ENCODE measurements at regions not wholly inside any gene's neighbourhood (a gene's known extent, or its start where the extent isn't known, plus 50 kb on each side); places are given as distances from the start of the nearest gene placed in this dataset.
"Not testable (repeated sequence)": the region's sequence is repeated elsewhere in the genome, so short reads cannot be mapped to it uniquely, and the experiment has no call there.

- no peak for DNase-seq
Observed at GRCh38 chr9:135370411-135371375, 108.9 kb upstream of the PPP1R26 start.

DNA sequence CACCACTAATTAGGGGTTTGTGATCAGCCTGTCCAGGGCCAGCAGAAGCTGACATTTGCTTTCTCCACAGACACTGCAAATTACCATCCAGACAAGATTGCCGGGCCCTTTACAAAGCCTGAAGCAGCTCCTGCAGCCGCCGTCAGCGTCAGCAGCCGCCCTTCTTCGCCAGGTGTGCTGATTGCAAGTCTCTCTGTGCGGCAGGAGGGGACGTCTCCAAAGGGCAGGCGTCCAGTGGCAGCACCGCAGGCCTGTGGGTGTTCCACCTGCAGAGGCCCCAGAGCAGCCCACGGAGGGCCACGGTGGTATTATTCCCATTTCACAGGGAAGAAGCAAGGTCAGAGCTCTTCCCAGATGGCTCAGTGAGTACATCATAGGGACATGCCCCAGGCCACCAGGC, 108.0 kb upstream of the PPP1R26 start:
- no peak for DNase-seq

DNA sequence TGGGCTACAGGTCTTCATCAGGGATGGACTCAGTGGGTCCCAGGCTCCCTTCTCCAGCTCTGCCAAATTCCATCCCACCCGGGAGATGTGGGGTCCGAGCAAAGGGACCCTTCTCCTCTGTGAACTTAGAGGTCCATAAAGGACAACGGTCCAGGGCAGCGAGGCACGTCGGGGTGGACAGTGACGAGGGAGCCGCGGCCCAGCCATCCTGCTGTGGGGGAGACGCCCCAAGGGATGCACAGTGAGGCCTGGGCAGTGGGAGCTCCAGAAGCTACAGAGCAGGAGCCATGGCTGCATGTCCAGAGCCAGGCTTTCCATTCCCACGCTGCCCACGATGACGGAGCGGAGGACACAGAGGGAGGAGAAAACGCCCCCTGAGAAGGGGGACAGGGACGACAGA, 107.5 kb upstream of the PPP1R26 start:
- DNase-seq: no peak

- no peak for DNase-seq
Observed at GRCh38 chr9:135372501-135373008, 107.0 kb upstream of the PPP1R26 start.

- no peak for DNase-seq
Observed at GRCh38 chr9:135373151-135373685, 106.4 kb upstream of the PPP1R26 start.

- DNase-seq: no peak
Observed at GRCh38 chr9:135373820-135374219, 105.8 kb upstream of the PPP1R26 start.

GRCh38 chr9:135374591-135374990, 105.0 kb upstream of the PPP1R26 start:
- no peak for DNase-seq

GRCh38 chr9:135375001-135375400, 104.6 kb upstream of the PPP1R26 start:
- DNase-seq: no peak

- no peak for DNase-seq
Observed at GRCh38 chr9:135376511-135377265, 102.9 kb upstream of the PPP1R26 start.

- DNase-seq: no peak
Observed at GRCh38 chr9:135377431-135377830, 102.2 kb upstream of the PPP1R26 start.

GRCh38 chr9:135378751-135379150, 100.8 kb upstream of the PPP1R26 start:
- no peak for DNase-seq

GRCh38 chr9:135379540-135380267, 99.9 kb upstream of the PPP1R26 start:
- no peak for DNase-seq

DNA sequence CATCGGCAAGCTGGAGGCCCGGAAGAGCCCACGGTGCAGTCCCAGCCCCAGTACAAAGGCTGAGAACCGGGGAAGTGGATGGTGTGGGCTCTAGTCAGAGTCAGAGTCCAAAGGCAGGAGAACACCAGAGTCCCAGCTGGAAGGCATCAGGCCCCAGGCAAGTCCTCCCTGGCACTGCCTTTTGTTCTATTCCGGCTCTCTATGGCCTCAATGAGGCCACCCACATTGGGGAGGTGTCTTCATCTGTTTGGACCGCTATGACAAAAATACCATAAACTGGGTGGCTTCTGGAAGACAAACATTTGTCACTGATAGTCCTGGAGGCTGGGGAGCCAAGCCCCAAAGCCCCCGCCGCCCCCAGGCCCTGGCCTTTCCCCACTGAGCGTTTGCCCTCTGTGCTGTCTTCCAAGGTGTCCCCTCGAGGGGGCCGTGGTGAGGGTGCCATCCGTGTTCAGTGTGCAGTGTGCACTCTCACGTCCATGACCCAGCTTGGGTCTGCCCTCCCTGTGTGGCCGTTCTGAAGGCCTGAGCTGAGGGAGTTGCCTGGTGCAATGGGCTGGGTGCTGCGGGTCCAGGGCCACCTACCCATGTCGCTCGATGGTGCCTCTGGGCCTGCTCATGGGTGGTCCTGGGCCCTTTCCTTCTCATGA, 99.1 kb upstream of the PPP1R26 start:
- no peak for DNase-seq

- DNase-seq: no peak
Observed at GRCh38 chr9:135381762-135382310, 97.7 kb upstream of the PPP1R26 start.

GRCh38 chr9:135384226-135384625, 95.4 kb upstream of the PPP1R26 start:
- DNase-seq: no peak

DNA sequence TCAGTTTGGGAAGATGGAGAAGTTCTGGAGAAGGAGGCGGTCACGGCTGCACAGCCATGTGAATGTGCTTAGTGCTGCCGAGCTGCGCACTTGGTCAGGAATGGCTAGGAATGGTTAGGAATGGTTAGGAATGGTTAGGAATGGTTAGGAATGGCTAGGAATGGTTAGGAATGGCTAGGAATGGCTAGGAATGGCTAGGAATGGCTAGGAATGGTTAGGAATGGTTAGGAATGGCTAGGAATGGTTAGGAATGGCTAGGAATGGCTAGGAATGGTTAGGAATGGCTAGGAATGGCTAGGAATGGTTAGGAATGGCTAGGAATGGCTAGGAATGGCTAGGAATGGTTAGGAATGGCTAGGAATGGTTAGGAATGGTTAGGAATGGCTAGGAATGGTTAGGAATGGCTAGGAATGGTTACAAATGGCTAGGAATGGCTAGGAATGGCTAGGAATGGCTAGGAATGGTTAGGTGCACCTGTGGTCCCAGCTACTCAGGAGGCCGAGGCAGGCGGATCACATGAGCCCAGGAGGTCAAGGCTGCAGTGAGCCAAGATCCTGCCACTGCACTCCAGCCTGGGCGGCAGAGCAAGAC, 94.7 kb upstream of the PPP1R26 start:
- not testable (repeated sequence) for DNase-seq

DNA sequence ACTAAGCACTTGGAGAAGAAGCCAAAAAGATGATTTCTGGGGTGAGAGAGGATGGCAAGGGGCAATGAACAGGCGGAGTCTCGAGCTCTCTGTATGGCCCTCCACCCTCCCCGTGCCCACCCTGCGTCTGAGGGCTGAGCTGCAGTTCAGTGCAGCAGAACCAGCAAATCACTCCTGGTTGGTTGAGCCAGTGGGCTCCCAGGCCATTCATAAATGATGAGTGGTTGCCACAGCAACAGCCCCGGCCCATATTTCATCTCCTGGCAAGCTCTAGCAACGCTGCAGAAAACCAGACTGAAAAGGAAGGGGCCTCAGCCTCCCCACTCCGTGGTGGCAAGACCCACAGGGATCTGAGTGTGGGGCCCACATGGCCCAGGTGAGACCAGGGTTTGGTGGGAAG, 93.8 kb upstream of the PPP1R26 start:
- DNase-seq: peak; percentile 7

DNA sequence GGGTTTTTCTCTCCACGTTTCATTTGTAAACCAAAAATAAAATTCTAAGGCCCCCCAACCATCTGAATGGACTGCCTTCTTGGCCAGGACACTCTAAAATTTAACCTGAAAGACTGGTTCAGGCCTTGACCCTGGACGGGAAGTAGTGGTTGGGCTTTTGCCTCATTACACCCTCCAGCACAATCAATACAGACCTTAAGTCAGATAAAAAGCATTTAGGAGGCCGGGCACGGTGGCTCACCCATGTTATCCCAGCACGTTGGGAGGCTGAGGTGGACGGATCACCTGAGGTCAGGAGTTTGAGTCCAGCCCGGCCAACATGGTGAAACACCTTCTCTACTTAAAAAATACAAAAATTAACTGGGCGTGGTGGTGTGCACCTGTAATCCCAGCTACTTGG, 91.6 kb upstream of the PPP1R26 start:
- DNase-seq: no peak

- no peak for DNase-seq
Observed at GRCh38 chr9:135388530-135388929, 91.1 kb upstream of the PPP1R26 start.

- DNase-seq: no peak
Observed at GRCh38 chr9:135391759-135392158, 87.8 kb upstream of the PPP1R26 start.

DNA sequence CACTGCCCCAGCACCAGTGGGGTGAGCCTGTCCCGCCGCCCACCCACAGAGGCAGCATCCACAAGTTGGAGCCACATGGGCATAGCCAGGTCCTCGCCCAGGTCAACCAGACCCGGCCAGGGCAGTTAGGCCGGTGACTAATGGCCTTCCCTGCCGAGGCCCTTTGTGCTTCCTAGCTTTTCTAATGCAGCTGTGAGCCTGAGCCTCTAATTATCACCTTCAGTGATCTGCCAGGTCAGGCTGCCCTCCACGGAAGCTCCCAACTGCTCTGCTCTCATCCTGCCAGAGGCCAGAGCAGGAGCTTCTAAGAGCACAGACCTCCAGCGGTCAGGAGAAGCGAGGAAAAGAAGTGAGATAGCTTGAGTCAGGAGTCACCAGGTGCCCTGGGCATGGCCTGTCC, 87.1 kb upstream of the PPP1R26 start:
- DNase-seq: no peak

DNA sequence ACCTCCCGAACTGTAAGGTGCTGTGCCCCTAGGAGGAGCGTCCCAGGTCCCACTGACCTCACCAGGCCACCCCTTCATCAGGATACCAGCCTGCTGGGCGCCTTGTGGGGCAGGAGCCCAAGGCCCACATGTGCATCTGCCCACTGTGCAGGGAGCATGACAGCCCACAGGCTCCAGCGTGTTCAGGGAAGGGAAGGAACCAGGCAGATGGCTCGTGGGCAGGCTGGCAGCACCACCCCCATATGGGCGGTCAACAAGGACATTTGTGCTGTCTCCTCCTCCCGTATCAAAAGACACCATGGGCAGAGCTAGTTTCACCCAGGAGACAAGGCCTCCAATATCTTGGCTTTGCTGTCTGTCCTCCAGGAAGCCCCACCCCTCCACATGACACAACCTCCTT, 85.5 kb upstream of the PPP1R26 start:
- no peak for DNase-seq

Data from NCI-H1436 (cell line).